Fibroblast of lung (primary cell): ENCODE measurements at regions not wholly inside any gene's neighbourhood (a gene's known extent, or its start where the extent isn't known, plus 50 kb on each side); places are given as distances from the start of the nearest gene placed in this dataset.

Experiments
- CTCF ChIP-seq, 2 donors: IDR thresholded peaks in 1 of 2; conservative IDR thresholded peaks in 1 of 2; 1 replicate in 1 of 2; 2 replicates in 1 of 2; pipeline ENCODE4 v1.5.1; 2011 to 2012; ENCODE audit warnings: low read length in 2 of 2, control low read depth in 1 of 2, inconsistent platforms in 1 of 2, low read depth in 1 of 2, mild to moderate bottlenecking in 1 of 2
- EZH2 ChIP-seq: IDR thresholded peaks from 2 replicates; pipeline ENCODE4 v1.5.1; 2012; ENCODE audit warnings: low read length, control low read depth, mild to moderate bottlenecking; ENCODE audit errors: missing control alignments

- no peak for TF ChIP-seq CTCF (conservative IDR thresholded peaks at IDR 0.05 in 1 of 2, IDR thresholded peaks at IDR 0.05 in 1 of 2; ENCODE audit: low read depth in 1 of 2, low read length in 2 of 2)
- no peak for TF ChIP-seq EZH2
Observed at GRCh38 chr11:105393326-105393725, 216.5 kb upstream of the GRIA4 start.
